OCI-LY3 (cell line): ENCODE measurements at regions not wholly inside any gene's neighbourhood (a gene's known extent, or its start where the extent isn't known, plus 50 kb on each side); places are given as distances from the start of the nearest gene placed in this dataset.

ENCODE experiments used
- EZH2phosphoT487 ChIP-seq: fragments of 200-600 bp; shearing (Covaris generic); IDR thresholded peaks from 2 replicates; pipeline ENCODE4 v1.6.1; 2018; ENCODE audit warnings: antibody characterized with exemption, mixed run types, low read depth
- TF ChIP-seq, protein P1 (sequence below): fragments of 200-600, 300-600 bp; sonication (generic); IDR thresholded peaks from 2 replicates; pipeline ENCODE4 v1.5.1; 2014; ENCODE audit warnings: antibody characterized with exemption, low read length, low read depth

DNA sequence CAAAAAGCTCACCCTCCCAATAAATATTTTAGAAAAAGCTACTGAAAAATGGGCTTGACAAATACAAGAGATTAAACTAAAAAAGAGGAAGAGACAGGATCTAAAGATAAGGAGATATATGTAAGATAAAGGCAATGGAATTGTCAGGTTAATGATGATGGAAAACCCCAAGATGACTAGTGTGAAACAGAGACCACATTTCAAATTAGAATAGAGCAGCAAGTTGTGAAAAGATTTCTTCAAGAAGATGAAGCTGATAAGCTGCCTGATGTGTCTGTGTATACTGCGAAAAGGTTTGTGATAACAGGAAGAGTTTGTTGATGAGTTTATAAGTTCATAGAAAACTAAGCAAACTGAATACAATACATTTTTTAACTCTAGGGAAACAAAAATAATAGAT, 840.1 kb upstream of the SLITRK5 start:
- TF ChIP-seq, protein P1, sequence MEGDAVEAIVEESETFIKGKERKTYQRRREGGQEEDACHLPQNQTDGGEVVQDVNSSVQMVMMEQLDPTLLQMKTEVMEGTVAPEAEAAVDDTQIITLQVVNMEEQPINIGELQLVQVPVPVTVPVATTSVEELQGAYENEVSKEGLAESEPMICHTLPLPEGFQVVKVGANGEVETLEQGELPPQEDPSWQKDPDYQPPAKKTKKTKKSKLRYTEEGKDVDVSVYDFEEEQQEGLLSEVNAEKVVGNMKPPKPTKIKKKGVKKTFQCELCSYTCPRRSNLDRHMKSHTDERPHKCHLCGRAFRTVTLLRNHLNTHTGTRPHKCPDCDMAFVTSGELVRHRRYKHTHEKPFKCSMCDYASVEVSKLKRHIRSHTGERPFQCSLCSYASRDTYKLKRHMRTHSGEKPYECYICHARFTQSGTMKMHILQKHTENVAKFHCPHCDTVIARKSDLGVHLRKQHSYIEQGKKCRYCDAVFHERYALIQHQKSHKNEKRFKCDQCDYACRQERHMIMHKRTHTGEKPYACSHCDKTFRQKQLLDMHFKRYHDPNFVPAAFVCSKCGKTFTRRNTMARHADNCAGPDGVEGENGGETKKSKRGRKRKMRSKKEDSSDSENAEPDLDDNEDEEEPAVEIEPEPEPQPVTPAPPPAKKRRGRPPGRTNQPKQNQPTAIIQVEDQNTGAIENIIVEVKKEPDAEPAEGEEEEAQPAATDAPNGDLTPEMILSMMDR, result no peak
- TF ChIP-seq EZH2phosphoT487, result no peak
